Fibroblast of the aortic adventitia (primary cell): ENCODE measurements at regions not wholly inside any gene's neighbourhood (a gene's known extent, or its start where the extent isn't known, plus 50 kb on each side); places are given as distances from the start of the nearest gene placed in this dataset.

Source experiments
- DNase-seq: peaks from one replicate; pipeline ENCODE4 v3.0.0-alpha.2; 2010; ENCODE audit warnings: low read depth
- H3K4me3 ChIP-seq: 2 replicates; pipeline ENCODE4 v1.5.1; 2011; ENCODE audit warnings: low read depth, mild to moderate bottlenecking, control low read depth, low read length, moderate library complexity
- TF ChIP-seq, protein P1 (sequence below): IDR thresholded peaks from 2 replicates; pipeline ENCODE4 v1.5.1; 2011; ENCODE audit warnings: mild to moderate bottlenecking, low read length, control low read depth, inconsistent platforms; ENCODE audit not compliant: insufficient read depth

DNA sequence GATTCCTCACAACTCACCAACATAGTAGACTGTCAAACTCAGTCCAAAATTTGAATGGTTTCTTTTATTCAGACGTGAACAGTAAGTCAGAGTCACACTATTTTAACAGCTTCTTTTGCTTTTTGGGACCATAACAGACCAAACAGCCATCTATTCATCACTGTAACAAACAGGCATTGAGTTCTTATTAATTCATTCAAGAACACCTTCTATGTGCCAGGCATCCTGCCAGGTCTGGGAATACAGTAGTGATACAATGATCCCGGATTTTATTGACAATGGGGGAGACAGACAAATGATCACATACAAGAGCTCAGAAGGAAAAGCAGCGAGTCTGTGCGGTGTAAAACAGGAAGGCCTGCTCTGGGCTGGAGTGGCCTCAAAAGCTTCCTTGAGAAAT is 153.3 kb upstream of the ERCC6L2 start:
- no peak for DNase-seq
- TF ChIP-seq, protein P1, sequence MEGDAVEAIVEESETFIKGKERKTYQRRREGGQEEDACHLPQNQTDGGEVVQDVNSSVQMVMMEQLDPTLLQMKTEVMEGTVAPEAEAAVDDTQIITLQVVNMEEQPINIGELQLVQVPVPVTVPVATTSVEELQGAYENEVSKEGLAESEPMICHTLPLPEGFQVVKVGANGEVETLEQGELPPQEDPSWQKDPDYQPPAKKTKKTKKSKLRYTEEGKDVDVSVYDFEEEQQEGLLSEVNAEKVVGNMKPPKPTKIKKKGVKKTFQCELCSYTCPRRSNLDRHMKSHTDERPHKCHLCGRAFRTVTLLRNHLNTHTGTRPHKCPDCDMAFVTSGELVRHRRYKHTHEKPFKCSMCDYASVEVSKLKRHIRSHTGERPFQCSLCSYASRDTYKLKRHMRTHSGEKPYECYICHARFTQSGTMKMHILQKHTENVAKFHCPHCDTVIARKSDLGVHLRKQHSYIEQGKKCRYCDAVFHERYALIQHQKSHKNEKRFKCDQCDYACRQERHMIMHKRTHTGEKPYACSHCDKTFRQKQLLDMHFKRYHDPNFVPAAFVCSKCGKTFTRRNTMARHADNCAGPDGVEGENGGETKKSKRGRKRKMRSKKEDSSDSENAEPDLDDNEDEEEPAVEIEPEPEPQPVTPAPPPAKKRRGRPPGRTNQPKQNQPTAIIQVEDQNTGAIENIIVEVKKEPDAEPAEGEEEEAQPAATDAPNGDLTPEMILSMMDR = no peak

DNA sequence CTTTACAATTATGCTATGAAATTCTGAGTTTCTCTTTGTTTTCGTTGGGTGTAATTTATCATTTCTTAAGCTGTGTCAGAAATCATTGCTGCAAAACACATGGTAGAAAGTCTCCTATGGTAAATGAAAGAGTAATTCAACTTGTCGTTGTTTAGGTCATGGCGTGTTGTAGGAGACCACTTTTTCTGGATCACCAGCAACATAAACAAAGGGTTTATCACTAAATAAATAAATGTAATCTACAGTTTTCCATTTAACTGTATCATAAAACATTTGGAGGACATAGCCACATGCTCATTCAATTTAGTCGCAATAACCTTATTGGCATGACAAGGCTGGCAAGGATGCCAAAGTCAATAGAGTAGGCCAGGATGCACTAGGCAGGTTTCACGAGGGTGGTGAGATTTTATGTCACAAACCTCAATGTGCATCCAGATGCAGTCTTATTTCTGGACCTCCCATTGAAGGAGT is 154.4 kb upstream of the ERCC6L2 start:
- TF ChIP-seq, protein P1 = no peak
- no peak overlapping the region for H3K4me3 ChIP-seq
- DNase-seq = peak; percentile 11

More for the DNA sequence above, 153.3 kb upstream of the ERCC6L2 start:
- no peak overlapping the region for H3K4me3 ChIP-seq

DNA sequence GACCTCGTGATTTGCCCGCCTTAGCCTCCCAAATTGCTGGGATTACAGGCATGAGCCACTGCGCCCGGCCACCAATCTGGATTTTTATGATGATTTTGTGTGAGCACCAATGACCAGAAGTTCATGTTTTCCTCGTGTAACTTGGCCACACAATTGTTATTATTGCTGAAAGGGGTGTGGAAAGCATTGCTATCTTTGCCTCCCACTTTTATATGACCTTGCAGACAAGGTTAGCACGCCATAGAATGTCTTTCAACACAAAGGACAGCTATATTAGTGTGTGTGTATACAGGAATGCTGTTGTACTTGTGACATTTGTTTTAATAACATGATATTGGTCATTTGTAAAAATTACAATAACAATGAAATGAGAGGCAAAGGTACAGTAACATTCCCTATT is 155.0 kb upstream of the ERCC6L2 start:
- TF ChIP-seq, protein P1 = no peak
- DNase-seq = no peak
- H3K4me3 ChIP-seq = no peak overlapping the region

DNA sequence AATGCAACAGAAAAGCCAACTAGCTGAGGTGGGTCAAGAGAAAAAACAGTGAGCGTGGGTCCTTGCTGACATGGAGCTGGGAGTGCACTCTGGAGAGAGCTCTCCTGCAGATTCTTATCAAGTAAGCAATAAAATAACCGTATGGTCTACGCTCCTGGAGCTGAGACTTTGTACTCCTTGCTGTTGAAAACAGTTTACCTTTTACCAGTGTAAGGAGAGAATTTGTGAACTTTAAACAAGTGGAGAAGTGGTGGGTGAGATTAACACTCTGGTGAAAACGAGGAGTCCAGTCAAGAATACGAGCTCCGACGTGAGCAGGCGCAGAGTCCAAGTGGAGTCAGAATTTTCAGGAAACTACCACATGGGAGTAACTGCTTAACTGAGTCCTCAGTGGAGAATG is 156.1 kb upstream of the ERCC6L2 start:
- no peak for DNase-seq
- TF ChIP-seq, protein P1 = no peak

DNA sequence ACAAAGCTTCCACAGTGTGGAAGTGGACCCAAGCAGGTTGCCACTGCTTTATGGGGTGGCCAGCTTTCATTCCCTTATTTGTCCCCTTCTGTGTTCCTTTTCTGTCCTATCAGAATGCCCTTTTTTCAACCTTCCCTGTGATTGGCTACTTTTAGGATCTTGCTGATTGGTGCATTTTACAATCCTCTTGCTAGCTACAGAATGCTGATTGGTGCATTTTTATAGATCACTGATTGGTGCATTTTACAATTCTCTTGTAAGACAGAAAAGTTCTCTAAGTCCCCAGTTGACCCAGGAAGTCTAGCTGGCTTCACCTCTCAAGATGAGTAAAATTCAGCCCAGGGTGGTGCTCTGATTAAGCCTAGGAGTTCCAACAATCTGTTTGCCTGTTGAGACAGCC is 157.2 kb upstream of the ERCC6L2 start:
- no peak overlapping the region for H3K4me3 ChIP-seq
- TF ChIP-seq, protein P1 = no peak
- no peak for DNase-seq

More for the DNA sequence above, 156.1 kb upstream of the ERCC6L2 start:
- no peak overlapping the region for H3K4me3 ChIP-seq

DNA sequence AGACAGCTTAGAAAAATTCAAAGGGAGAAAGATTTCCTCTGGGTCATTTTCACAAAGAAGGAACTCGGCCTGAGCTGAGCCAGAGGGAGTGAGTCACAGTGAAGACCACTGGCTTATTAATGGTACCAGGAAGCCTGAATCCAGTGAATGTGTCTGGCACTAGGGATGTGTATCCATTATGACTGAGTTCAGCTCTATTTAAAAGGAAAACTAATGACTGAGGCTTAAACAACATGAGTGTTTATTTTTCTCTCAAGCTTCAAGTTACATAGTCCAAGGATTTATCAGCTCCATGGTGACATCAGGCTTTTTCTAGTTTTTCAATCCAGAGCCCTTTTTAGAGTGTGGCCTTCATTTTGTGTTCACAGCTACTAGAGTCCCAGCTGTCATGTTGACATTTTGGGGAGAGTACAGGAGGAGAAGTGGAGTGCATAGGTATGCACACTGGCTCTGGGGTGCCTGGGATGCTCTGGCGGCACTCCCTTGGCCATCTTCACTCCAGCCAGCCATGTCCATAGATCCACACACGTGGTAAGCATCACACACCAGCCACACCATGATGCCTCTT is 159.5 kb upstream of the ERCC6L2 start:
- TF ChIP-seq, protein P1 = no peak
- no peak overlapping the region for H3K4me3 ChIP-seq
- no peak for DNase-seq

DNA sequence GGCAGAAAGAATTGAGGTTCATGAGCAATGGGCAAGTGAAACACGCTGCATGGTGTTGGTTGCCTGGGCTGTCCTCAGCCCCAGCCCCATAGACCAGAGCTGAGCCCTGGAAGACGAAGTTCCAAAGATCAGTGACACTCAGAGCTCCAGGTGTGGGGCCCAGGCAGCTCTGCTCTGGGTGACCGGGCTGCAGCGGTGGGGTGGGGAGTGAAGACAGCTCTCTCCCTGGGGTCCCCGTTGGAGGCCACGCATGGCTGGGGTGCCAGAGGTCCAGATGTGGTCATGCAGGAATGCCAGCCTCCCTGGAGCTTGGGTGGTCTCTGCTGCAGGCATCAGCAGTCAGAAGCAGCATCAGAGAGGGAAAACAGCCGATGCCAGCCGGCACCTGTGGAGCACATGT is 165.0 kb upstream of the ERCC6L2 start:
- no peak overlapping the region for H3K4me3 ChIP-seq
- DNase-seq = no peak
- TF ChIP-seq, protein P1 = no peak
